H1 (cell line): ENCODE measurements at regions not wholly inside any gene's neighbourhood (a gene's known extent, or its start where the extent isn't known, plus 50 kb on each side); places are given as distances from the start of the nearest gene placed in this dataset.

ENCODE experiments used
- BCL11A ChIP-seq, 2 experiments: IDR thresholded peaks; one replicate each; pipeline ENCODE4 v1.6.1; 2011; ENCODE audit warnings: low read depth in 2 of 2, low read length in 2 of 2, mild to moderate bottlenecking in 2 of 2
- CHD2 ChIP-seq: IDR thresholded peaks from 2 replicates; pipeline ENCODE4 v1.6.1; 2012; ENCODE audit warnings: low read length, improper control_type of control experiment
- CREB1 ChIP-seq: IDR thresholded peaks from 2 replicates; pipeline ENCODE4 v1.6.1; 2012; ENCODE audit warnings: inconsistent platforms
- HDAC6 ChIP-seq: IDR thresholded peaks from one replicate; pipeline ENCODE4 v1.7.1; 2012; ENCODE audit warnings: low read depth, mild to moderate bottlenecking, inconsistent platforms, low read length, moderate library complexity
- POLR2A ChIP-seq, 2 experiments: IDR thresholded peaks; 1 replicate in 1 of 2; 2 replicates in 1 of 2; pipeline ENCODE4 v1.6.1; 2011; ENCODE audit warnings: low read depth in 2 of 2, low read length in 2 of 2, mild to moderate bottlenecking in 2 of 2; ENCODE audit errors: control extremely low read depth in 1 of 2
- SUZ12 ChIP-seq: fragments of 200-600 bp; sonication (generic); IDR thresholded peaks from 2 replicates; pipeline ENCODE4 v1.6.1; 2012; ENCODE audit warnings: mild to moderate bottlenecking, inconsistent platforms, low read length, moderate library complexity, mixed read lengths
- TEAD4 ChIP-seq: IDR thresholded peaks from 2 replicates; pipeline ENCODE4 v1.6.1; 2012; ENCODE audit warnings: low read depth, low read length, inconsistent platforms, mixed read lengths
- TF ChIP-seq, protein P1 (sequence below), 3 experiments: IDR thresholded peaks; 1 replicate in 2 of 3; 2 replicates in 1 of 3; pipeline versions ENCODE4 v1.5.1 to v1.6.1; 2011; ENCODE audit warnings: low read length in 3 of 3, mild to moderate bottlenecking in 3 of 3, inconsistent platforms in 2 of 3, low read depth in 1 of 3, moderate library complexity in 1 of 3; ENCODE audit not compliant: insufficient read depth in 1 of 3; ENCODE audit errors: control extremely low read depth in 1 of 3
- TF ChIP-seq, protein P2 (sequence below): IDR thresholded peaks from 2 replicates; pipeline ENCODE4 v1.6.1; 2011; ENCODE audit warnings: low read length, improper control_type of control experiment

GRCh38 chr1:234864116-234864515, 254.1 kb upstream of the IRF2BP2 start (continued):
- TF ChIP-seq, protein P1, sequence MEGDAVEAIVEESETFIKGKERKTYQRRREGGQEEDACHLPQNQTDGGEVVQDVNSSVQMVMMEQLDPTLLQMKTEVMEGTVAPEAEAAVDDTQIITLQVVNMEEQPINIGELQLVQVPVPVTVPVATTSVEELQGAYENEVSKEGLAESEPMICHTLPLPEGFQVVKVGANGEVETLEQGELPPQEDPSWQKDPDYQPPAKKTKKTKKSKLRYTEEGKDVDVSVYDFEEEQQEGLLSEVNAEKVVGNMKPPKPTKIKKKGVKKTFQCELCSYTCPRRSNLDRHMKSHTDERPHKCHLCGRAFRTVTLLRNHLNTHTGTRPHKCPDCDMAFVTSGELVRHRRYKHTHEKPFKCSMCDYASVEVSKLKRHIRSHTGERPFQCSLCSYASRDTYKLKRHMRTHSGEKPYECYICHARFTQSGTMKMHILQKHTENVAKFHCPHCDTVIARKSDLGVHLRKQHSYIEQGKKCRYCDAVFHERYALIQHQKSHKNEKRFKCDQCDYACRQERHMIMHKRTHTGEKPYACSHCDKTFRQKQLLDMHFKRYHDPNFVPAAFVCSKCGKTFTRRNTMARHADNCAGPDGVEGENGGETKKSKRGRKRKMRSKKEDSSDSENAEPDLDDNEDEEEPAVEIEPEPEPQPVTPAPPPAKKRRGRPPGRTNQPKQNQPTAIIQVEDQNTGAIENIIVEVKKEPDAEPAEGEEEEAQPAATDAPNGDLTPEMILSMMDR (IDR thresholded peaks at IDR 0.05; ENCODE audit: control extremely low read depth in 1 of 3, insufficient read depth in 1 of 3, low read depth in 1 of 3, low read length in 3 of 3) = no peak
- TF ChIP-seq SUZ12 = no peak
- TF ChIP-seq, protein P2, sequence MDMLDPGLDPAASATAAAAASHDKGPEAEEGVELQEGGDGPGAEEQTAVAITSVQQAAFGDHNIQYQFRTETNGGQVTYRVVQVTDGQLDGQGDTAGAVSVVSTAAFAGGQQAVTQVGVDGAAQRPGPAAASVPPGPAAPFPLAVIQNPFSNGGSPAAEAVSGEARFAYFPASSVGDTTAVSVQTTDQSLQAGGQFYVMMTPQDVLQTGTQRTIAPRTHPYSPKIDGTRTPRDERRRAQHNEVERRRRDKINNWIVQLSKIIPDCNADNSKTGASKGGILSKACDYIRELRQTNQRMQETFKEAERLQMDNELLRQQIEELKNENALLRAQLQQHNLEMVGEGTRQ = no peak
- TF ChIP-seq HDAC6 = no peak
- TF ChIP-seq CHD2 = no peak
- no peak for TF ChIP-seq TEAD4
- no peak for TF ChIP-seq CREB1
- TF ChIP-seq BCL11A (IDR thresholded peaks at IDR 0.05; ENCODE audit: low read depth in 2 of 2, low read length in 2 of 2) = no peak
- TF ChIP-seq POLR2A (IDR thresholded peaks at IDR 0.05; ENCODE audit: control extremely low read depth in 1 of 2, low read depth in 2 of 2, low read length in 2 of 2) = no peak
